Cardiac fibroblast (primary cell): ENCODE measurements at regions not wholly inside any gene's neighbourhood (a gene's known extent, or its start where the extent isn't known, plus 50 kb on each side); places are given as distances from the start of the nearest gene placed in this dataset.
"Not testable (repeated sequence)": the region's sequence is repeated elsewhere in the genome, so short reads cannot be mapped to it uniquely, and the experiment has no call there.

Experiments
- DNase-seq, 2 donors: peaks; one replicate each; pipeline versions ENCODE4 v3.0.0 to v3.0.0-alpha.2; 2010; ENCODE audit warnings: low read depth in 2 of 2
- H3K4me3 ChIP-seq, 2 donors: replicated peaks in 1 of 2; 1 replicate in 1 of 2; 2 replicates in 1 of 2; pipeline ENCODE4 v1.5.1; 2011; ENCODE audit warnings: low read depth in 2 of 2, low read length in 2 of 2, mild to moderate bottlenecking in 2 of 2, moderate library complexity in 1 of 2
- CTCF ChIP-seq: IDR thresholded peaks from one replicate; pipeline ENCODE4 v1.5.1; 2011; ENCODE audit warnings: low read depth, mild to moderate bottlenecking, low read length, inconsistent platforms

GRCh38 chr5:18576586-18576985, 942.3 kb downstream of the TAF11L14 start:
- DNase-seq: no peak
- H3K4me3 ChIP-seq: no peak overlapping the region
- no peak for TF ChIP-seq CTCF

- DNase-seq: no peak
- no peak for TF ChIP-seq CTCF
- no peak overlapping the region for H3K4me3 ChIP-seq
These were observed 966.9 kb downstream of the TAF11L14 start for GRCh38 chr5:18601185-18601584.

- TF ChIP-seq CTCF: no peak
- no peak overlapping the region for H3K4me3 ChIP-seq
- no peak for DNase-seq
These were observed 968.1 kb downstream of the TAF11L14 start for GRCh38 chr5:18602402-18602801.

GRCh38 chr5:18605186-18605585, 970.9 kb downstream of the TAF11L14 start:
- DNase-seq: no peak
- H3K4me3 ChIP-seq: no peak overlapping the region
- no peak for TF ChIP-seq CTCF

GRCh38 chr5:18607570-18607969, 973.3 kb downstream of the TAF11L14 start:
- DNase-seq: no peak
- H3K4me3 ChIP-seq: no peak overlapping the region
- no peak for TF ChIP-seq CTCF

GRCh38 chr5:18617191-18617590, 982.9 kb downstream of the TAF11L14 start:
- DNase-seq, H3K4me3 ChIP-seq: not testable (repeated sequence)

- TF ChIP-seq CTCF: no peak
- no peak overlapping the region for H3K4me3 ChIP-seq
- no peak for DNase-seq
These were observed 996.3 kb downstream of the TAF11L14 start for GRCh38 chr5:18630458-18631045.
